Pulmonary artery endothelial cell (primary cell): ENCODE measurements at regions not wholly inside any gene's neighbourhood (a gene's known extent, or its start where the extent isn't known, plus 50 kb on each side); places are given as distances from the start of the nearest gene placed in this dataset.
A peak's percentile ranks its signal among the peaks of the same experiment; 100 is the strongest.

ENCODE experiments used
- DNase-seq: peaks from one replicate; pipeline ENCODE4 v3.0.0-alpha.2; 2011; ENCODE audit warnings: low read depth, low spot score

DNA sequence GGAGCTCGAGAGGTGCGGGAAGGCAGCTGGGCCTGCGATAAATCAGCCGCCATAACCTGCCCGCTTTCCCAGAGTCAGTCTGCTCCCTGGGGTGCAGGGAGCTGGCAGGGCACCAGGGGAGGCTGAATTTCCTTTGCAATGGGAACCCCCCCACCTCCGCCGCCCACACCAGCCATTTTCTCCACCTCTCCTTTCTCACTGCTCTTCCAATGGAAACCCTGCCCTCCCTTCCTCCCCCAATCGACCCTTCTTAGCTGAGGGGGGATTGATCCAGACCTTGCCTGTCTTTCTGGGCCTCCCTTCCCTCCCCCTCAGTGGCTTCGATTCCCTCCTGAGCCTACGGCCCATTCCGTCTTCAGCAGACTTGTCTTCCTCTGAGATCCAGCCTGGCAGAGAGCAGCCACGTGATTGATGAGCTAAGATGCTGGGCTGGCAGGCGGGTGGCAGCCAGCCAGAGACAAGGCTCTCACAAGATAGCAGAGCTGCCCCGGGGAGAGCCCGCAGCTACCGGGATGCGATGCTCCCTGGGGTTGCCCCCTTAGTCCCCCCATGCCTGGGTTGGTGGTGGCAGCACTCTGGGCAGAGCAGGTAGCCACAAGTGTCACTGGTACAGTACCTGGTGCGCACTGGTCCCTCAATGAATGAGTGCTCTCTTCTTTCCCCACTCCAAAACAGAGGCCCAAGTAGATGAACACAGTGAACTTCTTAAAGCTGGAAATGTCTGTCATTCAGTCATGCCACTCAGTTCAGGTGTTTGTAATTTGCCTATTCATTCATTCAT, 53.7 kb upstream of the FABP6 start:
- no peak for DNase-seq

DNA sequence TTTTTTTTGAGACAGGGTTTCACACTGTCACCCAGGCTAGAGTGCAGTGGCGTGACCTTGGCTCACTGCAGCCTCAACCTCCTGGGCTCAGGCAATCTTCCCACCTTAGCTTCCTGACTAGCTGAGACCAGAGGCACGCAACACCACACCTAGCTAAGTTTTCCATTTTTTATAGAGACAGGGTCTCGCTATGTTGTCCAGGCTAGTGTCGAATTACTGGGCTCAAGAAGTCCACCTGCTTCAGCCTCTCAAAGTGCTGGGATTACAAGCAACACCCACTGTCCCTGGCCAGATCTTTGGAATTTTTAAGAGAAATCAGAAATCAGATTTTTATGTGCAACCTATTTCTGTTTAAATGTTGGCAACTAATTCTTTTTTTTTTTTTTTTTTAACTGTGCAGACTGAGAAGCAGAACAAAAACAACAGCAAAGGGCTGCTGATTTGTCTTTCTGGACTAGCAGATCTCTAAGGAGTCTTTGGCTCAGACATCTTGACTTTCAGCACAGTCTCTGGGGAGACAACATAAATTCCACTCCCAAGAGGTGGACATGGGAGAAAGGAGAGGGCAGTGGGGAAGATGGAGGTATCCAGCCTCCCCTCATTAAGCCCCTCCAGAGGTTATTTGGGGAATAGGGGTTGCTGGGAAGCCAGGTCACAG, 54.4 kb upstream of the FABP6 start:
- no peak for DNase-seq

DNA sequence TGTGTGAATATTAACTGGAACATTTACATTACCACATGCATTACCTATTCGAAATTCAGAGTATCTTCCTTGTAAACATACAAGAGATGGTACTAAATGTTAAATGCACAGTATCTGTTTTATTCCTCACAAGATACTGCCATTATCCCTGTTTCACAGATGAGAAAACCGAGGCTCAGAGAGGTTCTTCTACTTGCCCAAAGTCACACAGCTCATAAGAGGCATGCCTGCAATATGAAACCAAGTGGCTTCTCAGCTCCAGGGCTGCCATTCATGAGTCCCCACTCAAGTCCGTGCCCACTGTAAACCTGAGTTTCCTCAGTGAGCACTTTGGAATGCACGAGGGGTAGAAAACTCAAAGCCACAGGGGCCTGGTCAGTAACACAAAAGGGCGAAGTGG, 55.0 kb upstream of the FABP6 start:
- DNase-seq: no peak

GRCh38 chr5:160171666-160172065, 52.4 kb upstream of the PWWP2A start:
- no peak for DNase-seq

GRCh38 chr5:160169326-160169725, 50.1 kb upstream of the PWWP2A start:
- DNase-seq: peak; percentile 57
